ENCODE measurements at regions not wholly inside any gene's neighbourhood (a gene's known extent, or its start where the extent isn't known, plus 50 kb on each side); places are given as distances from the start of the nearest gene placed in this dataset.
"Not testable (repeated sequence)": the region's sequence is repeated elsewhere in the genome, so short reads cannot be mapped to it uniquely, and the experiment has no call there.

DNA sequence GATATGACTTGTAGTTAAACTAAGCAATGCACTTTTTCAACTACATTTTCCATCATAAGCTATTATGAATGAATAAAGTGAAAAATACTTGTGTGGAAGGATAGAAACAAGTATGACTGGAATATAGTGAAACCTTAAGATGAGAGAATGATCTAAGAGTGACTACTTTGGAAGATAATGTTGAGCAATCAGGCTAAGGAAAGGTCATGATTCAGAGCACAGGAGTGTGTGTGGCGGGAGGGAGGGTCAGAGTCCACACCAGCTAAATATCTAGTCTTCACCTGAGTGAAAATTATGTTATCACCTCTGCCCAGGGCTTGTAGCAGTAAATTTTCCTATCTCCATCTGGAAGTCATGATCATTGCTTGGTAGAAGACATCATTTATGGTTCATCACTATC is 833.4 kb upstream of the ATXN8OS start:
- DNase-seq (ENCODE audit: low read depth, low spot score), result no peak

GRCh38 chr13:69264362-69265334 is 843.0 kb upstream of the ATXN8OS start:
- DNase-seq (ENCODE audit: low read depth, low spot score), result no peak

DNA sequence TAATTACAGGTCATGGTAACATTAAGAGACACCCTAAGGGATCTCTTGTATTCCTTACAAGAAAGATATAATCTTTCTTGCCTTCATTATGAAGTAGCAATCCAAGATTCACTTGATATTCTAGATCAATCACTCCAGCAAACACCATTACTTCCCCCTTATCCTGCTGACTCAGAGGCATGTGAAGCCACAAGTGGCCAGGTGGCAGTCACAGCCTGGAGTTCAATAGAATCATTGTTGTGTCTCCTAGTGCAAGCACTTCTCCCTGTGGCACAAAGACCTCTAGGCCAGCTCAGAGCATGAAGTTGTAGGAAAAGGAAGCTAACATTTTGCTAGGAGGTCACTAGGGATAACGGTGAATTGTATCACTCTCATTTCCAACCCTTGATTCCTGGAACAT is 864.3 kb upstream of the ATXN8OS start:
- no peak for DNase-seq (ENCODE audit: low read depth, low spot score)

DNA sequence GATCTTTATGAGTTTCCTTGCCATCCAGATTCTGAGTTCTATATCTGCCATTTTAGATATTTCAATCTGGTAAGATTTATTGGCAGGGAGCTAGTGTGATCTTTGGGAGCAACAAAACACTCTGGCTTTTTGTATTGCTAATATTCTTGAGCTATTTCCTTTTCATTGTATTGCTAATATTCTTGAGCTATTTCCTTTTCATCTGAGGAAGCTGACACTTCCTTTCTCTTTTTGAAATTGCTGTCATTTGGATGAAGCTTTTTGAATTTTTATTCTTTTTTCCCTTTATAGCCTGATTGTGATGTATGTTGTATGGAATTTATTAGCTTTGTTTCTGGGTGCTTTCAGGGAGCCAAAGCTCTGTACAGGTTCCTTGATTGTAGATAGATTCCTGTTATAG is 873.5 kb upstream of the ATXN8OS start:
- no peak for DNase-seq (ENCODE audit: low read depth, low spot score)

- DNase-seq (ENCODE audit: low read depth, low spot score), result no peak
Measured at GRCh38 chr13:69226427-69226826, 881.2 kb upstream of the ATXN8OS start.

DNA sequence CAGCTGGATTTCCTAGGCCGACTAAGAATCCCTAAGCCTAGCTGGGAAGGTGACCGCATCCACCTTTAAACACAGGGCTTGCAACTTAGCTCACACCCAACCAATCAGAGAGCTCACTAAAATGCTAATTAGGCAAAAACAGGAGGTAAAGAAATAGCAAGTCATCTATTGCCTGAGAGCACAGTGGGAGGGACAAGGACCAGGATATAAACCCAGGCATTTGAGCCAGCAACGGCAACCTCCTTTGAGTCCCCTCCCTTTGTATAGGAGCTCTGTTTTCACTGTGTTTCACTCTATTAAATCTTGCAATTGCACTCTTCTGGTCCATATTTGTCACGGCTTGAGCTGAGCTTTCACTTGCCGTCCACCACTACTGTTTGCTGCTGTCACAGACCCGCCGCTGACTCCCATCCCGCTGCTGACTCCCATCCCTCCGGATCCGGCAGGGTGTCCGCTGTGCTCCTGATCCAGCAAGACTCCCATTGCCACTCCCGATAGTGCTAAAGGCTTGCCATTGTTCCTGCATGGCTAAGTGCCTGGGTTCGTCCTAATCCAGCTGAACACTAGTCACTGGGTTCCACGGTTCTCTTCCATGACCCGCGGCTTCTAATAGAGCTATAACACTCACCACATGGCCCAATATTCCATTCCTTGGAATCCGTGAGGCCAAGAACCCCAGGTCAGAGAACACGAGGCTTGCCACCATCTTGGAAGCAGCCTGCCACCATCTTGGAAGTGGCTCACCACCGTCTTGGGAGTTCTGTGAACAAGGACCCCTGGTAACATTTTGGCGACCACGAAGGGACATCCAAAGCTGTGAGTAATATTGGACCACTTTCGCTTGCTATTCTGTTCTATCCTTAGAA is 885.8 kb upstream of the ATXN8OS start:
- not testable (repeated sequence) for DNase-seq (ENCODE audit: low read depth, low spot score)

DNA sequence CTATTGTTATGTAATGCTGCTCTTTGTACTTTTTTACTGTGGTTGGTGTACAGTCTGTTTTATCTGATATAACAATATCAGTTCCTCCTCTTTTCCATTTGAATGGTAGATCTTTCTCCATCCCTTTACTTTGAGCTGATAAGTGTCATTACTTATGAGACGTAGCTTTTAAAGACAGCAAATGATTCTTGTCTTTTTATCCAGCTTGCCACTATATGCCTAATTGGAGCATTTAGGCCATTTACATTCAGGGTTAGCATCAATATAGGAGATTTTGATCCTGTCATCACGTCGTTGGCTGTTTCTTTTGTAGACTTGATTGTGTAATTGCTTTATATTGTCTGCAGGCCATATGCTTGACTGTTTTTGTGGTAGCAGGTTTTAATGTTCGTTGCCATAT is 894.2 kb upstream of the ATXN8OS start:
- DNase-seq (ENCODE audit: low read depth, low spot score), result no peak

DNA sequence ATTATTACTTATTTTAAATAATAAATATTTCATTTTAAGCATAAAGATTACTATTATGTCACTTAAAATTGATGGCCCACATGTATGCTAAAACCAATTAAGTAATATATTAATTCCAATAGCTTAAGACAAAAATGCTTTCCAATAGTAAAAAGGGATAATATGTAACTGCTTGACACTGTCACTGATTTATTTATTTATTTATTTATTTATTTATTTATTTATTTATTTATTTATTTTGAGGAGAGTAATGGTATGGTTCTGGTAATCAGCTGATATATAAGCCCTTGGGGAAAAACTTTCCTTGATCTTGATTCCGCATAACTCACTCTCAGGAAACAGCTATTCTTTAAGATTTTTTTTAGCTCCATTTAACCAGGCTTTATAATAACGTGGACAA is 903.0 kb upstream of the ATXN8OS start:
- no peak for DNase-seq (ENCODE audit: low read depth, low spot score)

DNA sequence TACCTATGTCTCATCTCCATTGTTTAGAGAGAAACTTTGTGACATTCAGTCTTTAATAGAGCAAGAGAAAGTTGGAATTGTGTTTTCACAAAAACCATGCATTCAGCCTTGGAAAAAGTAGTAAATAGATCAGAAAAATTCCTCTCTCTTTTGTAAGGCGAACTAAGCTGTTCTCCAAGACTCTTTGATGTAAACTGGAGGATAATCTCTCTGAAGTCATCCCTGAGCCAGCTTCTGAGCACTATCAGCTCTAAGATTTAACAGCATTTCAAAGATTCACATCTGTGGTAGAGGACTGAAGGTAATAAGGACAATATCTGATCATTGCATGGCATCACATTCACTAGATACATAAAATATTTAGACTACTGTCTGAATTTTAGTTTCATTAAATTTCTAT is 904.6 kb upstream of the ATXN8OS start:
- no peak for DNase-seq (ENCODE audit: low read depth, low spot score)

DNA sequence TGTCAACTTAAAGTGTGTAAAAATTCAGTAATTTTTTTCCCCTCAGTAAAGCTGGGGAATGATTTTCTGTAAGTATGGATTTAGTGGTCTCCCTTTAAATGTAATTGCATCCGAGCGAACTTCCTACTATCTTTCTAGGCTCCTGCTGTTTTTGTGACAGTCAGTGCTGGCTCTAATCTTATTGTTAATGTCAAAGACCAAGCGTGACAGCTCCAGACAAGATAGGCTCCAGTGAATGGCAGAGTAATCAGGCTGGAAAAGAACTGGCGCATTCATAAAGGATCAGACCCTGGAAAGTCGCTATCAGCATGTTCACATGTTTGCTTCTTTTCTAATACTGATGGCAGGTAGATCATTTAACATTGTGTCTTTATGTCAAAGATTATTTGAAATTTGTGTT is 908.0 kb upstream of the ATXN8OS start:
- no peak for DNase-seq (ENCODE audit: low read depth, low spot score)

DNA sequence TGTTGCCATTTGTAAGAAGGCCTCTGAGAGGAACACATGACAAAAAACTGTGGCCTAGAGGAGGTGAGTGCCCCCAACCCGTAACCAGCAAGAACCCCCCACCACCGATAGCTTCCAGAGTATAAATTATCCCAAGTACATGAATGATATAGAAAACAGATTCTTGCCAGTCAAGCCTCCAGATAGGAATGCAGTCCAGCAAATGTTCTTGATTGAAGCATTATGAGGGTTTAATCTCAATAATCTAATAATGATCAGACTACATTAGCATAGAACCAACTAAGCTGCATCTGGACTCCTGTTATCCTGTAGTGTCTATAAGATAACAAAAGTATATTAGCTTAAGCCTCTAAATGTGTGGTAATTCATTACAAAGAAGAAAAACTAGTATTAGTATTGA is 908.9 kb upstream of the ATXN8OS start:
- DNase-seq (ENCODE audit: low read depth, low spot score), result no peak

GRCh38 chr13:69194130-69194529 is 913.5 kb upstream of the ATXN8OS start:
- no peak for DNase-seq (ENCODE audit: low read depth, low spot score)

DNA sequence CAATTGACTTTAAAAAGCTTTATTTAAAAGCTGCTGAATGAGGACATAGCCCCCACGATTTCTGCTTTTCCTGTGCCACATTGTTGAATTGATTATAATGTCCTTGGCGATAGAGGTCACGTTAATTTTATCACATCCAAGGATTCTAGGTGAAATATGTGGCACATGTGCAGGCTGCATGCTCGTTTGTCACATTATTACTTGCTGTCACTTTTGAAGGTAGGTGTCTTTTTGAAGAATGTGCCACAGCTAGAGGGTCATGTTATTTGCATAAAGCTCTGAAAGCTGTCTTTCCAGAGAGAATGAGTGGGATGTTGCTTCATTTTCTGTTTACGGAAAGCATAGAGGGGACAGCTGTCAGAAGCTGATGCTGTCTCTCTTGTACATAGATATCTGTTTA is 927.6 kb upstream of the ATXN8OS start:
- no peak for DNase-seq (ENCODE audit: low read depth, low spot score)

DNA sequence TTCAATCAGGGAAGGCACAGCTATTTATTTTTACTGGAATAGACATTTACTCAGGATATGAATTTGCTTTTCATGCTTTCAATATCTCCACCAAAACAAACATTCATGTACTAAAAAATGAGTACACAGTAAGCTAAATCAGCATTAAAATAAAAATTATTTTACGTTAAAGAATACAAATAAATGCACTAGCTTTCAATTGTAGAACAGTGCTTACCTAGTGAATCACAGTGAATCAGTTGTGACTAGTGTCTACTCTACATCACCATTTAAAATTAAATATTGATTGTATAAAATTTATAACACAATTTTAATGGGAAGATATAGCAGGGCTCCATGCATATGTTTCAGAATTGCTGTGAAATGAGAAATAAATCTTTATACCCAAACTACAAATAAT is 929.6 kb upstream of the ATXN8OS start:
- no peak for DNase-seq (ENCODE audit: low read depth, low spot score)

- no peak for DNase-seq (ENCODE audit: low read depth, low spot score)
Measured at GRCh38 chr13:69168436-69168835, 939.2 kb upstream of the ATXN8OS start.

GRCh38 chr13:69155136-69155535 is 952.5 kb upstream of the ATXN8OS start:
- DNase-seq (ENCODE audit: low read depth, low spot score), result no peak

GRCh38 chr13:69142101-69142500 is 965.5 kb upstream of the ATXN8OS start:
- DNase-seq (ENCODE audit: low read depth, low spot score), result no peak

- DNase-seq (ENCODE audit: low read depth, low spot score), result no peak
Measured at GRCh38 chr13:69124996-69125395, 982.6 kb upstream of the ATXN8OS start.

- DNase-seq (ENCODE audit: low read depth, low spot score), result no peak
Measured at GRCh38 chr13:69109891-69110525, 997.6 kb upstream of the ATXN8OS start.

GRCh38 chr13:69108486-69108885 is 999.1 kb upstream of the ATXN8OS start:
- no peak for DNase-seq (ENCODE audit: low read depth, low spot score)

DNA sequence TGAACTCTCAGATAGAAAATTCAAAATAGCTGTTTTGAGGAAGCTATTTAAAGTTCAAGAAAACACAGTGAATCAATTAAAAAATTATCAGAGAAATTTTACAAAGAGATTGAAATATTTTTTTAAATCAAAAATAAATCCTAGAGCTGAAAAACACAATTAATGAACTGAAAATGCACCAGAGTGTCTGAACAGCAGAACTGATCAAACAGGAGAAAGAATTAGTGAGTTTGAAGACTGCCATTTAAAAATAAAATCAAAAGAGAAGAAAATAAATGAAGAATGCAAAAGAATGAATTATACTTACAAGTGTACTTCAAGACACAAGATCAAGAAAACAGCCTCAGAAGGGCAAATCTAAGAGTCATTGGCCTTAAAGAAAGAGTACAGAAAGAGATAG is 1000.2 kb upstream of the ATXN8OS start:
- DNase-seq (ENCODE audit: low read depth, low spot score), result no peak

DNA sequence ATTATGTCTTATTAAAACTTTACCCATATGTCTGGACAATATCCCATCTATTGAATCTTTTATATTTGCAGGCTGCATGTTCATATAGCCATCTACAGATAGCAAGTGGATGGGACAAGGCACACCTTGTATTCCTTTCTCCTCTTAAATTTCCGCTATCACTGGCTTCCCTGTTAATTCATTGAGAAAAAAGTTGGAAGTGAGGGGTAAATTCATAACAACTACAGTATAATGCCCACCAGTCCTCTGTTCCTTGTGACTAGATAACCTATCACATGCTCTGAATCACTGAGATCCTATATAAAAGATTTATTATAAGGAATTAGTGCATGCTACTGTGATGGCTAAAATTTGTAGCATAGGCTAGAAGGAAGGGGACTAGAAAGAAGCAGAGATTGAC is 1005.8 kb upstream of the ATXN8OS start:
- no peak for DNase-seq (ENCODE audit: low read depth, low spot score)

Data from brain pericyte (primary cell).